Right lobe of liver (tissue), 6 donors: ENCODE measurements at regions not wholly inside any gene's neighbourhood (a gene's known extent, or its start where the extent isn't known, plus 50 kb on each side); places are given as distances from the start of the nearest gene placed in this dataset.

Experiments used
- ATAC-seq, 4 donors: fragments of 200-7000 bp; cut with Tn5 transposase; one replicate each; pipeline ENCODE4 v1.9.1; 2020; ENCODE audit warnings: mild to moderate bottlenecking in 4 of 4, moderate library complexity in 4 of 4
- DNase-seq, 3 donors: peaks; one replicate each; pipeline ENCODE4 v3.0.0-alpha.2; 2020
- H3K27ac ChIP-seq, 3 donors: fragments of 200-600 bp; one replicate each; pipeline ENCODE4 v1.8.0; 2022
- H3K27me3 ChIP-seq, 2 donors: fragments of 200-600 bp; one replicate each; pipeline ENCODE4 v1.8.0; 2022
- H3K36me3 ChIP-seq, 4 donors: fragments of 200-600 bp; sonication (generic) in 1 of 4; one replicate each; pipeline versions ENCODE4 v1.5.1 to v1.8.0; 2017 to 2022; ENCODE audit warnings: control low read depth in 1 of 4
- H3K4me1 ChIP-seq, 4 donors: fragments of 200-600 bp; sonication (generic) in 1 of 4; one replicate each; pipeline versions ENCODE4 v1.5.1 to v1.8.0; 2017 to 2022; ENCODE audit warnings: control low read depth in 1 of 4
- H3K4me3 ChIP-seq, 3 donors: fragments of 200-600 bp; one replicate each; pipeline ENCODE4 v1.8.0; 2022
- H3K9me3 ChIP-seq, 4 donors: fragments of 200-600 bp; sonication (generic) in 1 of 4; one replicate each; pipeline versions ENCODE4 v1.5.1 to v1.8.0; 2017 to 2022; ENCODE audit warnings: control low read depth in 1 of 4
- POLR2A ChIP-seq: fragments of 450-650 bp; IDR thresholded peaks from one replicate; pipeline ENCODE4 v1.6.1; 2017; ENCODE audit warnings: antibody characterized with exemption, mild to moderate bottlenecking
- WGBS: methylation state at CpG from one replicate; pipeline ENCODE4 v1.1.6; 2018; ENCODE audit warnings: low coverage, low lambda C conversion rate; ENCODE audit not compliant: insufficient coverage; ENCODE audit errors: missing lambda C conversion rate; 5-methylcytosine and 5-hydroxymethylcytosine counted together
- intact Hi-C, 2 donors: fragments of 100-400 bp; cut with DNase I; formaldehyde crosslinking; loops; one replicate each; pipeline versions ENCODE4 v1.11.2 to v1.14.1; 2022
- TF ChIP-seq, protein P1 (sequence below), 4 donors: fragments of 200-600 bp in 3 of 4; fragments of 450-650 bp in 1 of 4; IDR thresholded peaks; one replicate each; pipeline versions ENCODE4 v1.5.1 to v1.8.0; 2016 to 2022; ENCODE audit warnings: antibody characterized with exemption in 4 of 4, mild to moderate bottlenecking in 2 of 4
- donor health status: DM: no; HTN: yes; CAD: no.
- donor health status: DM: no; HTN: no; CAD: no.
- donor health status: DM: no; HTN: no; CAD: no.
- donor health status: DM: no; HTN: yes; CAD: no.
- donor health status: DM: no; HTN: yes; CAD: no.

- no peak for DNase-seq
- Histone ChIP-seq H3K27me3 (no peaks in the 10 kb centered on the region), H3K4me1 (no peaks in the 10 kb centered on the region), H3K4me3 (no peak overlapping the region), H3K36me3 (no peaks in the 10 kb centered on the region), H3K9me3 (no peaks in the 10 kb centered on the region), H3K27ac (no peak overlapping the region)
- no peak for TF ChIP-seq POLR2A
- TF ChIP-seq, protein P1, sequence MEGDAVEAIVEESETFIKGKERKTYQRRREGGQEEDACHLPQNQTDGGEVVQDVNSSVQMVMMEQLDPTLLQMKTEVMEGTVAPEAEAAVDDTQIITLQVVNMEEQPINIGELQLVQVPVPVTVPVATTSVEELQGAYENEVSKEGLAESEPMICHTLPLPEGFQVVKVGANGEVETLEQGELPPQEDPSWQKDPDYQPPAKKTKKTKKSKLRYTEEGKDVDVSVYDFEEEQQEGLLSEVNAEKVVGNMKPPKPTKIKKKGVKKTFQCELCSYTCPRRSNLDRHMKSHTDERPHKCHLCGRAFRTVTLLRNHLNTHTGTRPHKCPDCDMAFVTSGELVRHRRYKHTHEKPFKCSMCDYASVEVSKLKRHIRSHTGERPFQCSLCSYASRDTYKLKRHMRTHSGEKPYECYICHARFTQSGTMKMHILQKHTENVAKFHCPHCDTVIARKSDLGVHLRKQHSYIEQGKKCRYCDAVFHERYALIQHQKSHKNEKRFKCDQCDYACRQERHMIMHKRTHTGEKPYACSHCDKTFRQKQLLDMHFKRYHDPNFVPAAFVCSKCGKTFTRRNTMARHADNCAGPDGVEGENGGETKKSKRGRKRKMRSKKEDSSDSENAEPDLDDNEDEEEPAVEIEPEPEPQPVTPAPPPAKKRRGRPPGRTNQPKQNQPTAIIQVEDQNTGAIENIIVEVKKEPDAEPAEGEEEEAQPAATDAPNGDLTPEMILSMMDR (IDR thresholded peaks at IDR 0.05) = no peak
- intact Hi-C loops = no loop called here
- no peak for ATAC-seq
- WGBS = 55% methylated on average over 5 of the region's 5 CpGs
Observed at GRCh38 chr2:83022631-83023210, 1436.4 kb downstream of the SUCLG1 start.

- no peak for TF ChIP-seq POLR2A
- TF ChIP-seq, protein P1 (IDR thresholded peaks at IDR 0.05) = no peak
- H3K27ac ChIP-seq = no peak overlapping the region
- 94% methylated on average over 2 of the region's 2 CpGs for WGBS
- H3K9me3 ChIP-seq = no peaks in the 10 kb centered on the region
- DNase-seq (no peak), ATAC-seq (no peak)
- no peaks in the 10 kb centered on the region for H3K36me3 ChIP-seq
- H3K27me3 ChIP-seq = no peaks in the 10 kb centered on the region
- no peak overlapping the region for H3K4me3 ChIP-seq
- intact Hi-C loops = no loop called here
- no peaks in the 10 kb centered on the region for H3K4me1 ChIP-seq
Observed at GRCh38 chr2:83017366-83018090, 1441.6 kb downstream of the SUCLG1 start.

DNA sequence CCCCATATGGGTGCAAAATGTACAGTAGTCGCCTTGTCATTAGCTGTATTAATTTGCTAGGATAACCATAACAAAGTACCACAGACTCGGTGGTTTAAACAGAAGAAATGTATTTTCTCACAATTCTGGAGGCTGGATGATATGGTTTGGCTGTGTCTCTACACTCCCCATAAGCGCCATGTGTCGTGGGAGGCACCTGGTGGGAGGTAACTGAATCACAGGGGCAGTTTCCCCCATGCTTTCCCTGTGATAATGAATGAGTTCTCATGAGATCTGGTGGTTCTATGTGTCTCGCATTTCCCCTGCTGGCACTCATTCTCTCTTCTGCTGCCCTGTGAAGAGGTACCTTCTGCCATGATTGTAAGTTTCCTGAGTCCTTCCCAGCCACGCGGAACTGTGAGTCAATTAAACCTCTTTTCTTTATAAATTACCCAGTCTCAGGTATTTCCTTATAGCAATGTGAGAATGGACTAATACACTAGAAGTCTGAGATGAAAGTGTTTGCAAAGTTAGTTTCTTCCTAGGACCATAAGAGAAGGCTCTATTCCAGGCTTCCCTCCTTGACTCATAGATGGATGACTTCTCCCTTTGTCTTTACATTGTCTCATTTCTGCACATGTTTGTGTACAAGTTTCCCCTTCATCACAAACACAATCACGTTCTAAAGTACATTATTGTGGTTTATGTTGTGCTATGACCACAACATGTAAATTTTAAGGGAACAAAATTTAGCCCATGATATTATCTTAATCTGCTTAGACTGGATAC lies 1442.6 kb downstream of the SUCLG1 start:
- intact Hi-C loops = no loop called here
- TF ChIP-seq POLR2A = no peak
- TF ChIP-seq, protein P1 (IDR thresholded peaks at IDR 0.05) = no peak
- Histone ChIP-seq H3K27ac (no peak overlapping the region), H3K9me3 (no peaks in the 10 kb centered on the region), H3K27me3 (no peaks in the 10 kb centered on the region), H3K4me3 (no peak overlapping the region), H3K36me3 (no peaks in the 10 kb centered on the region), H3K4me1 (no peaks in the 10 kb centered on the region)
- ATAC-seq (no peak), DNase-seq (no peak)
- WGBS = 63% methylated on average over 5 of the region's 8 CpGs

GRCh38 chr2:83015900-83016299 lies 1443.2 kb downstream of the SUCLG1 start:
- Histone ChIP-seq H3K4me3 (no peak overlapping the region), H3K27ac (no peak overlapping the region), H3K9me3 (no peaks in the 10 kb centered on the region), H3K27me3 (no peaks in the 10 kb centered on the region), H3K36me3 (no peaks in the 10 kb centered on the region), H3K4me1 (no peaks in the 10 kb centered on the region)
- DNase-seq (no peak), ATAC-seq (no peak)
- TF ChIP-seq, protein P1 (IDR thresholded peaks at IDR 0.05) = no peak
- no peak for TF ChIP-seq POLR2A
- intact Hi-C loops = no loop called here
- WGBS = 94% methylated on average over 1 of the region's 1 CpG
